Type B pancreatic cell (in vitro differentiated cells): ENCODE measurements at regions not wholly inside any gene's neighbourhood (a gene's known extent, or its start where the extent isn't known, plus 50 kb on each side); places are given as distances from the start of the nearest gene placed in this dataset.

Experiments
- DNase-seq: peaks from one replicate; pipeline ENCODE4 v3.0.0; 2021; ENCODE audit warnings: mixed read lengths; ENCODE audit not compliant: unreplicated experiment; ENCODE audit errors: extremely low spot score
- H3K27ac Mint-ChIP-seq: 2 replicates; pipeline ENCODE4 v1.8.0; 2021; ENCODE audit warnings: mild to moderate bottlenecking, mixed read lengths
- H3K27me3 Mint-ChIP-seq: 2 replicates; pipeline ENCODE4 v1.8.0; 2021; ENCODE audit warnings: mixed read lengths
- H3K36me3 Mint-ChIP-seq: 2 replicates; pipeline ENCODE4 v1.8.0; 2021; ENCODE audit warnings: mixed read lengths
- H3K4me1 Mint-ChIP-seq: one replicate; pipeline ENCODE4 v1.8.0; 2021; ENCODE audit warnings: mixed read lengths; ENCODE audit not compliant: unreplicated experiment
- H3K4me3 Mint-ChIP-seq: 2 replicates; pipeline ENCODE4 v1.8.0; 2021; ENCODE audit warnings: mild to moderate bottlenecking, mixed read lengths
- H3K9me3 Mint-ChIP-seq: 2 replicates; pipeline ENCODE4 v1.8.0; 2021; ENCODE audit warnings: mixed read lengths
- CTCF ChIP-seq: fragments of 200-600 bp; sonication (generic); conservative IDR thresholded peaks from 2 replicates; pipeline ENCODE4 v1.5.0; 2021; ENCODE audit warnings: antibody characterized with exemption, mild to moderate bottlenecking

GRCh38 chr1:37161171-37161570, 126.9 kb upstream of the GRIK3 start:
- no peak for DNase-seq
- H3K27me3 Mint-ChIP-seq = peaks cover 17% of the 10 kb centered on the region
- no peak overlapping the region for H3K27ac Mint-ChIP-seq
- no peak for TF ChIP-seq CTCF
- H3K36me3 Mint-ChIP-seq = no peaks in the 10 kb centered on the region
- no peaks in the 10 kb centered on the region for H3K4me1 Mint-ChIP-seq
- H3K4me3 Mint-ChIP-seq = no peak overlapping the region
- peaks cover 8% of the 10 kb centered on the region for H3K9me3 Mint-ChIP-seq

DNA sequence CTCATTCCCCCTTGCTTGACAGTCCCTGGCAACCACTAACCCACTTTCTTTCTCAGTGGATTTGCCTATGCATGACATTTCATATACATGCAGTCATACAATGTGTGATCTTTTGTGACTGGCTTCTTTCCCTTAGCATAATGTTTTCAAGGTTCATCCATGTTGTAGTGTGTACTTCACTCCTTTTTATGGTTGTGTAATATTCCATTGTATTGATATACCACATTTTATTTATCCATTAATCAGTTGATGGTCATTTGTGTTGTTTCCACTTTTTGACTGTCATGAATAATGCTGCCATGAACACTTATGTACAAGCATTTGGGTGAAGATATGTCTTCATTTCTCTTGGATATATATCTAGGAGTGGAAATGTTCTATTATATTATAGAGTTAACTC, 127.7 kb upstream of the GRIK3 start:
- H3K4me3 Mint-ChIP-seq = no peak overlapping the region
- peaks cover 8% of the 10 kb centered on the region for H3K9me3 Mint-ChIP-seq
- no peak overlapping the region for H3K27ac Mint-ChIP-seq
- DNase-seq = no peak
- peaks cover 10% of the 10 kb centered on the region for H3K27me3 Mint-ChIP-seq
- no peaks in the 10 kb centered on the region for H3K36me3 Mint-ChIP-seq
- TF ChIP-seq CTCF = no peak
- no peaks in the 10 kb centered on the region for H3K4me1 Mint-ChIP-seq

DNA sequence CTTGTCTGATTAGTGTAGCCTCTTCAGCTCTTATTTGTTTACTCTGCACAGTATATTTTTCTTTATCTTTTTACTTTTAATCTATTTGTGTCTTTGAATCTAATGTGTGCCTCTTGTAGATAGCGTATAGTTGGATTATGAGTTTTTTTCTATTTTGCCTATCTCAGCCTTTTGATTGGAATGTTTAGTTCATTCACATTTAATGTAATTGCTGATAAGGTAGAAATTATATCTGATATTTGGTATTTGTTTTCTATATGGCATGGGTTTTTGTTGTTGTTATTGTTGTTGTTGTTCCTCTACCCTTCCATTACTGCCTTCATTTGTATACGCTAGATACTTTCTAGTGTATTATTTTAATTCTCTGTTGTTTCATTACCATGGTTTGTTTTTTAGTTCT, 131.7 kb upstream of the GRIK3 start:
- no peak overlapping the region for H3K4me3 Mint-ChIP-seq
- no peaks in the 10 kb centered on the region for H3K36me3 Mint-ChIP-seq
- H3K9me3 Mint-ChIP-seq = peaks cover 8% of the 10 kb centered on the region
- no peaks in the 10 kb centered on the region for H3K4me1 Mint-ChIP-seq
- DNase-seq = no peak
- TF ChIP-seq CTCF = no peak
- H3K27me3 Mint-ChIP-seq = peaks cover 11% of the 10 kb centered on the region
- no peak overlapping the region for H3K27ac Mint-ChIP-seq

DNA sequence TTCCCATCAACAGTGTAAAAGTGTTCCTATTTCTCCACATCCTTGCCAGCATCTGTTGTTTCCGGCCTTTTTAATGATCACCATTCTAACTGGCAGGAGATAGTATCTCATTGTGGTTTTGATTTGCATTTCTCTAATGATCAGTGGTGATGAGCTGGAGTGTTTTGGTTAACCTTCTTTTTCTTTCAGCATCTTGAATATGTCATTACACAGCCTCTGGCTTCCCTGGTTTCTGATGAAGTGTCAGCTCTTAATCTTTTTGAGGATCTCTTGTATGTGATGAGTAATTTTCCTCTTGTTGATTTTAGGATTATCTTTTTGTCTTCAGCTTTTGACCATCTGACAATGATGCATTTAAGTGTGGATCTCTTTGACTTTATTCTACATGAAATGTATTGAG, 133.2 kb upstream of the GRIK3 start:
- Mint-ChIP-seq H3K4me3 (no peak overlapping the region), H3K4me1 (no peaks in the 10 kb centered on the region), H3K36me3 (no peaks in the 10 kb centered on the region), H3K27ac (no peak overlapping the region), H3K27me3 (peaks cover 16% of the 10 kb centered on the region), H3K9me3 (no peaks in the 10 kb centered on the region)
- no peak for DNase-seq
- TF ChIP-seq CTCF = no peak

DNA sequence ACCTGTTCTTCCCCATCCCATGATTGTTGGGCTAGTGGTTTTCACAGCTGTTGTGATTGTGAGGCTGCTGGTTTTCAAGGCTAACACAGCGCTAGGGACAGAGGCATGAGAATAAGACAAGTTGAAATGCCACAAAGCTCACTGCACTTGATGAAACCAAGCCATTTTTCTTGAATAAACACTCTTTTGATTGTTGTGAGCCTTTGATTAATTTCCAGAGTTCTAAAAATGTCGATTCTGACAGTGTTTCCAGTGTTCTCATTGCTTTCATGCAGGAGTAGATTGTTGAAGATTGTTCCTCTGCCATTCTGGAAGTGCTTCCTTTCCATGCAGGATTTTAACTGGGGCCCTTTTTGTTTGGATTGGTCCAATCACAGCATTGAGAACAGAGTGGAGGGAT, 134.9 kb upstream of the GRIK3 start:
- no peak overlapping the region for H3K27ac Mint-ChIP-seq
- no peak for TF ChIP-seq CTCF
- no peaks in the 10 kb centered on the region for H3K4me1 Mint-ChIP-seq
- peaks cover 24% of the 10 kb centered on the region for H3K27me3 Mint-ChIP-seq
- no peaks in the 10 kb centered on the region for H3K36me3 Mint-ChIP-seq
- no peaks in the 10 kb centered on the region for H3K9me3 Mint-ChIP-seq
- DNase-seq = no peak
- no peak overlapping the region for H3K4me3 Mint-ChIP-seq

- no peaks in the 10 kb centered on the region for H3K36me3 Mint-ChIP-seq
- no peak for TF ChIP-seq CTCF
- no peak for DNase-seq
- H3K9me3 Mint-ChIP-seq = no peaks in the 10 kb centered on the region
- no peak overlapping the region for H3K27ac Mint-ChIP-seq
- H3K27me3 Mint-ChIP-seq = peaks cover 30% of the 10 kb centered on the region
- no peak overlapping the region for H3K4me3 Mint-ChIP-seq
- no peaks in the 10 kb centered on the region for H3K4me1 Mint-ChIP-seq
Measured at GRCh38 chr1:37169743-37170275, 135.5 kb upstream of the GRIK3 start.
